ENCODE measurements at regions not wholly inside any gene's neighbourhood (a gene's known extent, or its start where the extent isn't known, plus 50 kb on each side); places are given as distances from the start of the nearest gene placed in this dataset.

- Mint-ChIP-seq H3K27me3 (no peaks in the 10 kb centered on the region), H3K36me3 (ENCODE audit: low read depth) (no peaks in the 10 kb centered on the region), H3K27ac (no peak overlapping the region), H3K4me3 (no peak overlapping the region), H3K4me1 (no peaks in the 10 kb centered on the region), H3K9me3 (ENCODE audit: low read depth) (peaks cover 2% of the 10 kb centered on the region)
- ChIA-PET POLR2A (no interaction called here), CTCF (no interaction called here)
- intact Hi-C loops (cut with DNase I, micrococcal nuclease), result no loop called here
- DNase-seq, result no peak
- ATAC-seq, result no peak
Measured at GRCh38 chr18:26765498-26765897, 100.0 kb downstream of the AQP4 start.

GRCh38 chr18:26764586-26764985 is 100.9 kb downstream of the AQP4 start:
- ChIA-PET POLR2A (no interaction called here), CTCF (no interaction called here)
- ATAC-seq (no peak), DNase-seq (no peak)
- H3K27ac Mint-ChIP-seq, result no peak overlapping the region
- H3K4me1 Mint-ChIP-seq, result no peaks in the 10 kb centered on the region
- H3K9me3 Mint-ChIP-seq (ENCODE audit: low read depth), result peaks cover 2% of the 10 kb centered on the region
- H3K4me3 Mint-ChIP-seq, result no peak overlapping the region
- intact Hi-C loops (cut with DNase I, micrococcal nuclease), result no loop called here
- H3K27me3 Mint-ChIP-seq, result no peaks in the 10 kb centered on the region
- no peaks in the 10 kb centered on the region for H3K36me3 Mint-ChIP-seq (ENCODE audit: low read depth)

- DNase-seq (no peak), ATAC-seq (no peak)
- no peaks in the 10 kb centered on the region for H3K27me3 Mint-ChIP-seq
- no peaks in the 10 kb centered on the region for H3K36me3 Mint-ChIP-seq (ENCODE audit: low read depth)
- no peak overlapping the region for H3K4me3 Mint-ChIP-seq
- peaks cover 2% of the 10 kb centered on the region for H3K9me3 Mint-ChIP-seq (ENCODE audit: low read depth)
- POLR2A ChIA-PET, result no interaction called here
- intact Hi-C loops (cut with DNase I, micrococcal nuclease), result no loop called here
- CTCF ChIA-PET, result no interaction called here
- no peak overlapping the region for H3K27ac Mint-ChIP-seq
- H3K4me1 Mint-ChIP-seq, result no peaks in the 10 kb centered on the region
Measured at GRCh38 chr18:26764177-26764576, 101.3 kb downstream of the AQP4 start.

GRCh38 chr18:26763446-26764110 is 101.9 kb downstream of the AQP4 start:
- CTCF ChIA-PET, result no interaction called here
- ATAC-seq (no peak), DNase-seq (no peak)
- intact Hi-C loops (cut with DNase I, micrococcal nuclease), result no loop called here
- Mint-ChIP-seq H3K9me3 (ENCODE audit: low read depth) (peaks cover 2% of the 10 kb centered on the region), H3K27ac (no peak overlapping the region), H3K27me3 (no peaks in the 10 kb centered on the region), H3K4me3 (no peak overlapping the region), H3K36me3 (ENCODE audit: low read depth) (no peaks in the 10 kb centered on the region), H3K4me1 (no peaks in the 10 kb centered on the region)
- POLR2A ChIA-PET, result no interaction called here

GRCh38 chr18:26757263-26758019 is 108.1 kb downstream of the AQP4 start:
- H3K27me3 Mint-ChIP-seq, result no peaks in the 10 kb centered on the region
- no peaks in the 10 kb centered on the region for H3K4me1 Mint-ChIP-seq
- H3K4me3 Mint-ChIP-seq, result no peak overlapping the region
- CTCF ChIA-PET, result no interaction called here
- intact Hi-C loops (cut with DNase I, micrococcal nuclease), result no loop called here
- ATAC-seq (no peak), DNase-seq (no peak)
- H3K36me3 Mint-ChIP-seq (ENCODE audit: low read depth), result no peaks in the 10 kb centered on the region
- POLR2A ChIA-PET, result no interaction called here
- no peak overlapping the region for H3K27ac Mint-ChIP-seq
- no peaks in the 10 kb centered on the region for H3K9me3 Mint-ChIP-seq (ENCODE audit: low read depth)

GRCh38 chr18:26756556-26756955 is 109.0 kb downstream of the AQP4 start:
- ChIA-PET POLR2A (no interaction called here), CTCF (no interaction called here)
- no peak overlapping the region for H3K27ac Mint-ChIP-seq
- no peak for DNase-seq
- H3K27me3 Mint-ChIP-seq, result no peaks in the 10 kb centered on the region
- no peaks in the 10 kb centered on the region for H3K36me3 Mint-ChIP-seq (ENCODE audit: low read depth)
- intact Hi-C loops (cut with DNase I, micrococcal nuclease), result no loop called here
- H3K9me3 Mint-ChIP-seq (ENCODE audit: low read depth), result no peaks in the 10 kb centered on the region
- no peak overlapping the region for H3K4me3 Mint-ChIP-seq
- H3K4me1 Mint-ChIP-seq, result no peaks in the 10 kb centered on the region
- ATAC-seq, result no peak

GRCh38 chr18:26746826-26747475 is 118.6 kb downstream of the AQP4 start:
- H3K9me3 Mint-ChIP-seq (ENCODE audit: low read depth), result no peaks in the 10 kb centered on the region
- ChIA-PET POLR2A (no interaction called here), CTCF (no interaction called here)
- H3K36me3 Mint-ChIP-seq (ENCODE audit: low read depth), result no peaks in the 10 kb centered on the region
- intact Hi-C loops (cut with DNase I, micrococcal nuclease), result no loop called here
- ATAC-seq (no peak), DNase-seq (no peak)
- no peak overlapping the region for H3K27ac Mint-ChIP-seq
- H3K27me3 Mint-ChIP-seq, result no peaks in the 10 kb centered on the region
- no peak overlapping the region for H3K4me3 Mint-ChIP-seq
- H3K4me1 Mint-ChIP-seq, result no peaks in the 10 kb centered on the region

GRCh38 chr18:26746398-26746797 is 119.1 kb downstream of the AQP4 start:
- Mint-ChIP-seq H3K4me3 (no peak overlapping the region), H3K4me1 (no peaks in the 10 kb centered on the region), H3K36me3 (ENCODE audit: low read depth) (no peaks in the 10 kb centered on the region), H3K9me3 (ENCODE audit: low read depth) (no peaks in the 10 kb centered on the region), H3K27ac (no peak overlapping the region), H3K27me3 (no peaks in the 10 kb centered on the region)
- no peak for ATAC-seq
- POLR2A ChIA-PET, result no interaction called here
- intact Hi-C loops (cut with DNase I, micrococcal nuclease), result no loop called here
- CTCF ChIA-PET, result no interaction called here
- no peak for DNase-seq

GRCh38 chr18:26745288-26746181 is 120.0 kb downstream of the AQP4 start:
- CTCF ChIA-PET, result no interaction called here

GRCh38 chr18:26741758-26742157 is 123.7 kb downstream of the AQP4 start:
- Mint-ChIP-seq H3K27me3 (no peaks in the 10 kb centered on the region), H3K9me3 (ENCODE audit: low read depth) (no peaks in the 10 kb centered on the region), H3K4me1 (no peaks in the 10 kb centered on the region), H3K4me3 (no peak overlapping the region), H3K36me3 (ENCODE audit: low read depth) (no peaks in the 10 kb centered on the region), H3K27ac (no peak overlapping the region)
- ATAC-seq, result no peak
- DNase-seq, result no peak
- ChIA-PET POLR2A (no interaction called here), CTCF (no interaction called here)
- intact Hi-C loops (cut with DNase I, micrococcal nuclease), result no loop called here

More at GRCh38 chr18:26745288-26746181, 120.0 kb downstream of the AQP4 start:
- DNase-seq (no peak), ATAC-seq (no peak)
- H3K9me3 Mint-ChIP-seq (ENCODE audit: low read depth), result no peaks in the 10 kb centered on the region
- H3K36me3 Mint-ChIP-seq (ENCODE audit: low read depth), result no peaks in the 10 kb centered on the region
- no peaks in the 10 kb centered on the region for H3K4me1 Mint-ChIP-seq
- no peak overlapping the region for H3K27ac Mint-ChIP-seq
- POLR2A ChIA-PET, result no interaction called here
- no peaks in the 10 kb centered on the region for H3K27me3 Mint-ChIP-seq
- intact Hi-C loops (cut with DNase I, micrococcal nuclease), result no loop called here
- no peak overlapping the region for H3K4me3 Mint-ChIP-seq

- Mint-ChIP-seq H3K4me1 (no peaks in the 10 kb centered on the region), H3K27ac (no peak overlapping the region), H3K4me3 (no peak overlapping the region), H3K36me3 (ENCODE audit: low read depth) (no peaks in the 10 kb centered on the region), H3K9me3 (ENCODE audit: low read depth) (no peaks in the 10 kb centered on the region), H3K27me3 (no peaks in the 10 kb centered on the region)
- DNase-seq (no peak), ATAC-seq (no peak)
- intact Hi-C loops (cut with DNase I, micrococcal nuclease), result no loop called here
- POLR2A ChIA-PET, result no interaction called here
- CTCF ChIA-PET, result interaction anchor here (0.6 kb wide), 1 partner anchor 84 kb away, joined by 3 read pairs; no protein-coding TSS in a partner anchor
Measured at GRCh38 chr18:26741048-26741447, 124.5 kb downstream of the AQP4 start.

Measured in activated CD4-positive, alpha-beta T cell treated with anti-CD3 and anti-CD28 coated beads for 36 hours (primary cell).